HEK293 (cell line): ENCODE measurements at regions not wholly inside any gene's neighbourhood (a gene's known extent, or its start where the extent isn't known, plus 50 kb on each side); places are given as distances from the start of the nearest gene placed in this dataset.

Source experiments
- BCL11A ChIP-seq: fragments of 450-650 bp; formaldehyde crosslinking; IDR thresholded peaks from 2 replicates; pipeline ENCODE4 v1.5.1; 2016; ENCODE audit warnings: low read depth, missing biosample characterization, missing genetic modification characterization
- YY1 ChIP-seq: fragments of 450-650 bp; formaldehyde crosslinking; IDR thresholded peaks from 2 replicates; pipeline ENCODE4 v1.5.1; 2018; ENCODE audit warnings: missing biosample characterization, missing genetic modification characterization
- ZNF19 ChIP-seq: fragments of 450-650 bp; formaldehyde crosslinking; IDR thresholded peaks from 2 replicates; pipeline ENCODE4; 2016; ENCODE audit warnings: missing biosample characterization, missing genetic modification characterization, low read depth
- ZNF211 ChIP-seq: fragments of 450-650 bp; formaldehyde crosslinking; IDR thresholded peaks from 2 replicates; pipeline ENCODE4 v1.5.1; 2016; ENCODE audit warnings: low read depth, missing biosample characterization, missing genetic modification characterization
- ZNF274 ChIP-seq, 2 experiments: fragments of 200-500 bp in 1 of 2; fragments of 450-650 bp in 1 of 2; sonication (Bioruptor generic) in 1 of 2; formaldehyde crosslinking in 1 of 2; IDR thresholded peaks; 2 replicates each; pipeline versions ENCODE4 v1.5.1 to v1.6.1; 2014 to 2016; ENCODE audit warnings: borderline replicate concordance in 1 of 2, inconsistent platforms in 1 of 2, low read length in 1 of 2, missing biosample characterization in 1 of 2, missing genetic modification characterization in 1 of 2
- ZNF660 ChIP-seq: fragments of 450-650 bp; IDR thresholded peaks from 2 replicates; pipeline ENCODE4 v1.5.1; 2018; ENCODE audit warnings: missing biosample characterization, mild to moderate bottlenecking, missing genetic modification characterization
- TF ChIP-seq, protein P1 (sequence below): fragments of 450-650 bp; formaldehyde crosslinking; IDR thresholded peaks from 2 replicates; pipeline ENCODE4 v1.5.1; 2016; ENCODE audit warnings: missing biosample characterization, missing genetic modification characterization
- TF ChIP-seq, protein P2 (sequence below): fragments of 450-650 bp; formaldehyde crosslinking; optimal IDR thresholded peaks from 2 replicates; pipeline ENCODE3; 2016; ENCODE audit warnings: missing biosample characterization, mild to moderate bottlenecking, missing genetic modification characterization
- TF ChIP-seq, protein P3 (sequence below): fragments of 450-650 bp; formaldehyde crosslinking; IDR thresholded peaks from 2 replicates; pipeline ENCODE4 v1.5.1; 2016; ENCODE audit warnings: missing biosample characterization, missing genetic modification characterization

DNA sequence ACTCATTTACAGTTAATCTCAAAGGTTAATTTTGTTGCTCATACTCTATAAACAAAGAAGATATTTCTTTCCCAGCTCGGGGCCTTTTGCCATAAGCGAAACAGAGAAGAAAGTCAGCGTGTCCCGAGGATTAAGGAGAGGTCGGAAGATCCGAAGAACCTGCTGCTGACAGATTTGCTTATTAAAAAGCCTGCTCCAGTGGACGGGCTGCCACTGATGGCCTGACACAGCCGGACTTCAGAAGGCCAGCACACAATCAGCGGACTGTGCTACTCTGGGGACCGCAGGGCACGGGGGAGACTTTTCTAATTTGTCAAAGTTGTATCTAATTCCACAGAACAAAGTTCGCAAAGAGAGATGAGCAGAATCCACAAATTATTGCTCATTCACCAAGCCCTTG is 315.4 kb downstream of the ETAA1 start:
- no peak for TF ChIP-seq ZNF211 (tag by site-specific recombination)
- no peak for TF ChIP-seq ZNF19
- TF ChIP-seq, protein P1, sequence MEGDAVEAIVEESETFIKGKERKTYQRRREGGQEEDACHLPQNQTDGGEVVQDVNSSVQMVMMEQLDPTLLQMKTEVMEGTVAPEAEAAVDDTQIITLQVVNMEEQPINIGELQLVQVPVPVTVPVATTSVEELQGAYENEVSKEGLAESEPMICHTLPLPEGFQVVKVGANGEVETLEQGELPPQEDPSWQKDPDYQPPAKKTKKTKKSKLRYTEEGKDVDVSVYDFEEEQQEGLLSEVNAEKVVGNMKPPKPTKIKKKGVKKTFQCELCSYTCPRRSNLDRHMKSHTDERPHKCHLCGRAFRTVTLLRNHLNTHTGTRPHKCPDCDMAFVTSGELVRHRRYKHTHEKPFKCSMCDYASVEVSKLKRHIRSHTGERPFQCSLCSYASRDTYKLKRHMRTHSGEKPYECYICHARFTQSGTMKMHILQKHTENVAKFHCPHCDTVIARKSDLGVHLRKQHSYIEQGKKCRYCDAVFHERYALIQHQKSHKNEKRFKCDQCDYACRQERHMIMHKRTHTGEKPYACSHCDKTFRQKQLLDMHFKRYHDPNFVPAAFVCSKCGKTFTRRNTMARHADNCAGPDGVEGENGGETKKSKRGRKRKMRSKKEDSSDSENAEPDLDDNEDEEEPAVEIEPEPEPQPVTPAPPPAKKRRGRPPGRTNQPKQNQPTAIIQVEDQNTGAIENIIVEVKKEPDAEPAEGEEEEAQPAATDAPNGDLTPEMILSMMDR (tag by site-specific recombination): no peak
- TF ChIP-seq, protein P2, sequence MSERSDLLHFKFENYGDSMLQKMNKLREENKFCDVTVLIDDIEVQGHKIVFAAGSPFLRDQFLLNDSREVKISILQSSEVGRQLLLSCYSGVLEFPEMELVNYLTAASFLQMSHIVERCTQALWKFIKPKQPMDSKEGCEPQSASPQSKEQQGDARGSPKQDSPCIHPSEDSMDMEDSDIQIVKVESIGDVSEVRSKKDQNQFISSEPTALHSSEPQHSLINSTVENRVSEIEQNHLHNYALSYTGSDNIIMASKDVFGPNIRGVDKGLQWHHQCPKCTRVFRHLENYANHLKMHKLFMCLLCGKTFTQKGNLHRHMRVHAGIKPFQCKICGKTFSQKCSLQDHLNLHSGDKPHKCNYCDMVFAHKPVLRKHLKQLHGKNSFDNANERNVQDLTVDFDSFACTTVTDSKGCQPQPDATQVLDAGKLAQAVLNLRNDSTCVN (tag by site-specific recombination): no peak
- TF ChIP-seq, protein P3, sequence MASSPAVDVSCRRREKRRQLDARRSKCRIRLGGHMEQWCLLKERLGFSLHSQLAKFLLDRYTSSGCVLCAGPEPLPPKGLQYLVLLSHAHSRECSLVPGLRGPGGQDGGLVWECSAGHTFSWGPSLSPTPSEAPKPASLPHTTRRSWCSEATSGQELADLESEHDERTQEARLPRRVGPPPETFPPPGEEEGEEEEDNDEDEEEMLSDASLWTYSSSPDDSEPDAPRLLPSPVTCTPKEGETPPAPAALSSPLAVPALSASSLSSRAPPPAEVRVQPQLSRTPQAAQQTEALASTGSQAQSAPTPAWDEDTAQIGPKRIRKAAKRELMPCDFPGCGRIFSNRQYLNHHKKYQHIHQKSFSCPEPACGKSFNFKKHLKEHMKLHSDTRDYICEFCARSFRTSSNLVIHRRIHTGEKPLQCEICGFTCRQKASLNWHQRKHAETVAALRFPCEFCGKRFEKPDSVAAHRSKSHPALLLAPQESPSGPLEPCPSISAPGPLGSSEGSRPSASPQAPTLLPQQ: no peak
- no peak for TF ChIP-seq ZNF660 (tag by site-specific recombination)
- no peak for TF ChIP-seq BCL11A (tag by site-specific recombination)
- no peak for TF ChIP-seq YY1 (tag by site-specific recombination)
- no peak for TF ChIP-seq ZNF274 (IDR thresholded peaks at IDR 0.05; ENCODE audit: low read length)
- no peak for TF ChIP-seq ZNF274 (tag by site-specific recombination; IDR thresholded peaks at IDR 0.05; ENCODE audit: borderline replicate concordance)
